Tibial artery (tissue), 4 donors: ENCODE measurements at regions not wholly inside any gene's neighbourhood (a gene's known extent, or its start where the extent isn't known, plus 50 kb on each side); places are given as distances from the start of the nearest gene placed in this dataset.

Experiments used
- DNase-seq, 2 donors: peaks; one replicate each; pipeline ENCODE4 v3.0.0-alpha.2; 2019
- H3K27ac ChIP-seq, 2 donors: fragments of 200-600 bp; sonication (generic) in 1 of 2; 1 replicate in 1 of 2; 2 replicates in 1 of 2; pipeline ENCODE4 v1.5.1; 2018 to 2019; ENCODE audit warnings: mild to moderate bottlenecking in 1 of 2
- H3K27me3 ChIP-seq, 2 donors: fragments of 200-600 bp; sonication (generic) in 1 of 2; one replicate each; pipeline versions ENCODE4 v1.5.1 to v1.6.0; 2016 to 2019
- H3K36me3 ChIP-seq, 3 donors: fragments of 200-600 bp; sonication (generic) in 2 of 3; one replicate each; pipeline ENCODE4 v1.5.1; 2016 to 2019; ENCODE audit warnings: mild to moderate bottlenecking in 2 of 3
- H3K4me1 ChIP-seq, 4 donors: fragments of 200-600 bp; sonication (generic) in 2 of 4; 1 replicate in 3 of 4; 2 replicates in 1 of 4; pipeline ENCODE4 v1.5.1; 2016 to 2019
- H3K4me3 ChIP-seq, 2 donors: fragments of 200-600 bp; sonication (generic) in 1 of 2; 1 replicate in 1 of 2; 2 replicates in 1 of 2; pipeline ENCODE4 v1.5.1; 2018 to 2019; ENCODE audit warnings: mild to moderate bottlenecking in 2 of 2
- H3K9me3 ChIP-seq, 3 donors: fragments of 200-600 bp; sonication (generic) in 1 of 3; one replicate each; pipeline ENCODE4 v1.5.1; 2016 to 2019
- CTCF ChIP-seq, 2 experiments: fragments of 200-600 bp in 1 of 2; fragments of 450-650 bp in 1 of 2; IDR thresholded peaks; one replicate each; pipeline ENCODE4 v1.5.1; 2017 to 2019; ENCODE audit warnings: antibody characterized with exemption in 2 of 2, mild to moderate bottlenecking in 1 of 2, moderate library complexity in 1 of 2
- intact Hi-C: fragments of 100-400 bp; cut with DNase I; formaldehyde crosslinking; loops from one replicate; pipeline ENCODE4 v1.15.0; 2023; ENCODE audit warnings: low total_unique reads

- Histone ChIP-seq H3K9me3 (no peaks in the 10 kb centered on the region), H3K27me3 (peaks cover 0 to 85% of the 10 kb centered on the region in 2 donors), H3K36me3 (no peaks in the 10 kb centered on the region), H3K4me3 (no peak overlapping the region), H3K27ac (no peak overlapping the region), H3K4me1 (no peaks in the 10 kb centered on the region)
- no peak for TF ChIP-seq CTCF (IDR thresholded peaks at IDR 0.05)
- DNase-seq = no peak
- intact Hi-C loops = loop anchor here (5.0 kb wide), 1 partner anchor 188 kb away; the partner anchor contains the start of gene MGAT5B
Observed at GRCh38 chr17:77054936-77055335, 85.8 kb upstream of the SEC14L1 start.

- intact Hi-C loops = loop anchor here (5.0 kb wide), 1 partner anchor 188 kb away; the partner anchor contains the start of gene MGAT5B
- Histone ChIP-seq H3K36me3 (no peaks in the 10 kb centered on the region), H3K4me1 (no peaks in the 10 kb centered on the region), H3K27me3 (peaks cover 0 to 81% of the 10 kb centered on the region in 2 donors), H3K4me3 (no peak overlapping the region), H3K9me3 (no peaks in the 10 kb centered on the region), H3K27ac (no peak overlapping the region)
- no peak for TF ChIP-seq CTCF (IDR thresholded peaks at IDR 0.05)
- no peak for DNase-seq
Observed at GRCh38 chr17:77055453-77055852, 85.3 kb upstream of the SEC14L1 start.

- Histone ChIP-seq H3K27me3 (peaks cover 0 to 70% of the 10 kb centered on the region in 2 donors), H3K9me3 (no peaks in the 10 kb centered on the region), H3K36me3 (no peaks in the 10 kb centered on the region), H3K4me1 (no peaks in the 10 kb centered on the region), H3K27ac (no peak overlapping the region), H3K4me3 (no peak overlapping the region)
- no peak for DNase-seq
- TF ChIP-seq CTCF (IDR thresholded peaks at IDR 0.05) = no peak
- intact Hi-C loops = loop anchor here (5.0 kb wide), 1 partner anchor 191 kb away; the partner anchor contains the start of gene MGAT5B
Observed at GRCh38 chr17:77058016-77058415, 82.8 kb upstream of the SEC14L1 start.

GRCh38 chr17:77061669-77062068, 79.1 kb upstream of the SEC14L1 start:
- TF ChIP-seq CTCF (IDR thresholded peaks at IDR 0.05) = no peak
- no peak for DNase-seq

GRCh38 chr17:77064598-77064997, 76.2 kb upstream of the SEC14L1 start:
- Histone ChIP-seq H3K4me1 (no peaks in the 10 kb centered on the region), H3K36me3 (no peaks in the 10 kb centered on the region), H3K9me3 (no peaks in the 10 kb centered on the region), H3K4me3 (no peak overlapping the region), H3K27me3 (peaks cover 0 to 56% of the 10 kb centered on the region in 2 donors), H3K27ac (no peak overlapping the region)
- intact Hi-C loops = no loop called here
- DNase-seq = no peak
- TF ChIP-seq CTCF (IDR thresholded peaks at IDR 0.05) = no peak

More at GRCh38 chr17:77061669-77062068, 79.1 kb upstream of the SEC14L1 start:
- no peaks in the 10 kb centered on the region for H3K36me3 ChIP-seq
- no peaks in the 10 kb centered on the region for H3K4me1 ChIP-seq
- peaks cover 0 to 52% of the 10 kb centered on the region in 2 donors for H3K27me3 ChIP-seq
- no peaks in the 10 kb centered on the region for H3K9me3 ChIP-seq
- intact Hi-C loops = no loop called here
- no peak overlapping the region for H3K27ac ChIP-seq
- H3K4me3 ChIP-seq = no peak overlapping the region

- no peak overlapping the region for H3K4me3 ChIP-seq
- no peak for DNase-seq
- no peaks in the 10 kb centered on the region for H3K36me3 ChIP-seq
- H3K9me3 ChIP-seq = no peaks in the 10 kb centered on the region
- TF ChIP-seq CTCF (IDR thresholded peaks at IDR 0.05) = no peak
- intact Hi-C loops = no loop called here
- no peaks in the 10 kb centered on the region for H3K4me1 ChIP-seq
- no peak overlapping the region for H3K27ac ChIP-seq
- peaks cover 0 to 52% of the 10 kb centered on the region in 2 donors for H3K27me3 ChIP-seq
Observed at GRCh38 chr17:77066165-77066564, 74.6 kb upstream of the SEC14L1 start.
